ENCODE measurements at regions not wholly inside any gene's neighbourhood (a gene's known extent, or its start where the extent isn't known, plus 50 kb on each side); places are given as distances from the start of the nearest gene placed in this dataset.

GRCh38 chr20:40414843-40415615 lies 274.0 kb downstream of the MAFB start:
- no peak for DNase-seq (ENCODE audit: low read depth in 4 of 4, low spot score in 1 of 4)

- DNase-seq (ENCODE audit: low read depth in 4 of 4, low spot score in 1 of 4) = no peak
Observed at GRCh38 chr20:40410028-40410427, 279.0 kb downstream of the MAFB start.

- no peak for DNase-seq (ENCODE audit: low read depth in 4 of 4, low spot score in 1 of 4)
Observed at GRCh38 chr20:40397467-40397866, 291.6 kb downstream of the MAFB start.

GRCh38 chr20:40393197-40394079 lies 295.6 kb downstream of the MAFB start:
- no peak for DNase-seq (ENCODE audit: low read depth in 4 of 4, low spot score in 1 of 4)

GRCh38 chr20:40390654-40391053 lies 298.4 kb downstream of the MAFB start:
- no peak for DNase-seq (ENCODE audit: low read depth in 4 of 4, low spot score in 1 of 4)

GRCh38 chr20:40370800-40371199 lies 318.2 kb downstream of the MAFB start:
- no peak for DNase-seq (ENCODE audit: low read depth in 4 of 4, low spot score in 1 of 4)

DNA sequence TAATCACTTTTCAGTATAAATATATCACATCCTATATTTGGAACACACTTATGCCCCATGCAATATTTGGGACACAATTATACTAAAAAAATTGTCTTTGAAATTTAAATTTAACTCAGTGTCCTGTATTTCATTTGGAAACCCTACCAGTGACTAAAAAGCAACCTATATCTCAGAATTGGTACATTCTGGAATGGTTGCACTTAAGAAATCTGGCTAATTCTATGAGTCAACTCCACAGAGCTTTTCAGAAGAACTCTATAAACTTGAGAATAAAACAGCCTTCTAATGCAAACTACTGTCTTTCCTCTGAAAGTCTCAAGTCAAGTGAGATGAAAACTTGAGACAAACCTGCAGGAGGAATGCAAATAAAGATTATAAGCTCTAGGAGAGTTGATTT lies 320.2 kb downstream of the MAFB start:
- DNase-seq (ENCODE audit: low read depth in 4 of 4, low spot score in 1 of 4) = no peak

- DNase-seq (ENCODE audit: low read depth in 4 of 4, low spot score in 1 of 4) = no peak
Observed at GRCh38 chr20:40361916-40362315, 327.1 kb downstream of the MAFB start.

DNA sequence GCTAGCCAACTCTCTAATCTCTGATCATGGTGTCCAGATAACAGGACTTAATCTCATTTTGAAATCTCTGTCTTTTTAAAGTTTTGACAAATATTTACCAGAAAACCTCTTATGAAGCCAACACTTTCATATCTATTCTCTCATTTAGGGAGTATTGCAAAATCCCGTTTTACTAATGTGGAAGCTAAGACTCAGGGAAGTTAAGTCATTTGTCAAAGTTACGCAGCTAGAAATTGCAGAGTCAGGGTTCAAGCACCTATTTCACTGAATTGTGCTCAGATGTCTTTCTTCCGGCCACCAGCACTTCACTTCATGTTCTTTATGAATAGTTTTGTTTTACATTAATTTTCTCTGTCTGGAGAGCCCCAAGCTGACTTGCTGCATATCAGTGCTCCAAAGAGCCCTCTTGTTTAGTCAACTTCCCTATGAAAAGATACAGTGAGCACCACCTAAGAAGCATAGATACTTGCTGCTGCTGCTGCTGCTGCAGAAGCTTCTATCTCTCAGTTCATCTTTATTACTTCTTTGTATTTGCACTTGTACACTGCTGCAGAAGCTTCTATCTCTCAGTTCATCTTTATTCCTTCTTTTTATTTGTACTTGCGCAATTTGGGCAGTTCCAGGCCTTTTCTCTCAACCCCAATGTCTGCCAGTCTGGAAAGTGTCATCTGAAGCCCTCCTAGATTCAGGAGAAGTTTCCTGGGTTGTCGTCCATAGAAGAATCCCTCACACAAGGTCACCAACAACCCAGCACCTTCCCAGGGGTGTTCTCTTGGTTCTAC lies 329.7 kb downstream of the MAFB start:
- DNase-seq (ENCODE audit: low read depth in 4 of 4, low spot score in 1 of 4) = no peak

DNA sequence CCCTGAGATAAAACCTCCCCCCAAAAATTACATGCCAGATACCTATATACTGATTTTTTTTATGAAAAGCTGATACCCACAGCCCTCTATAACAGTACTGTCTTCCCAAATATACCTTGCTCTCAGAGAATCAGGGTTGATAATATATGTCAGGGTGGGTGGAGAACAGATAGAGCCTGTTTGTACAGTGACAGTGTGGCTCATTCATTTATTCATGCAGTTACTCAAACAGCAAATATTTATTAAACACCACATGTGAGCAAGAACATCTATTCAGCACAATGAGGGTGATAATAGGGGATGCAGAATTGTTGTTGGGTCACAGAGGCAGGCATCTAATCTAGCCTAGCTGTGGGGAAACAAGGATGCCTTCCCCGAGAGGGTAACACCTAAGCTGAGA lies 334.2 kb downstream of the MAFB start:
- no peak for DNase-seq (ENCODE audit: low read depth in 4 of 4, low spot score in 1 of 4)

DNA sequence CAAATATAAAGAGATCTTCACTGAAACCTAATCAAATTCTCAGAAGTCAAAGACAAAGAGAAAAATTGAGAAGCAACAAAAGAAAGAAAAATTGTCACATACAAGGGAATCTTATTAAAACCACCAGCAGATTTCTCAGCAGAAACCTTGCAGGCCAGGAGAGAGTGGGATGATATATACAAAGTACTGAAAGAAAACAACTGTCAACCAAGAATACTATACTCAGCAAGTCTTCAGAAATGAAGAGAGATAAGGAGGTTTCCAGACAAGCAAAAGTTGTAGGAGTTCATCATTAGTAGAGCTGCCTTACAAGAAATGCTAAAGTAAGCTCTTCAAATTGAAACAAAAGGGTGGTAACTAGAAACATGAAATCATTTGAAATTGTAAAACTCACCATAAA lies 345.6 kb downstream of the MAFB start:
- DNase-seq (ENCODE audit: low read depth in 4 of 4, low spot score in 1 of 4) = no peak

DNA sequence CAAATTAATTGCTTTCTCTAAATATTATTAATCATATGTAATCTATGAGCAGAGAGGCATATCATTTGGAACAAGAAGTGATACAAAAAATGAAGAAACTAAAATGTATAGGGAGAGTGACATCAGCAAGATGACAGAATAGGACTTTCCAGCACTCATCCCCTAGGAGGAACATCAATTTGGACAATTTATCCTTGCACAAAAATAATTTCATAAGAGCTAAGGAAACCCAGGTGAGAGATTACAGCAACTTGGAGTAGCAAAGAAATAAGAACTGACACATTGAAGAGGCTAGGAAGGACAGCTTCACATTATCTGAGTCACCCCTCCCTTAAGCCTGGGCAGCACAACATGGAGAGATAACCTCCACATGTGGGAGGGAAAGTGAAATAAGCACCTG lies 347.5 kb downstream of the MAFB start:
- DNase-seq (ENCODE audit: low read depth in 4 of 4, low spot score in 1 of 4) = no peak

DNA sequence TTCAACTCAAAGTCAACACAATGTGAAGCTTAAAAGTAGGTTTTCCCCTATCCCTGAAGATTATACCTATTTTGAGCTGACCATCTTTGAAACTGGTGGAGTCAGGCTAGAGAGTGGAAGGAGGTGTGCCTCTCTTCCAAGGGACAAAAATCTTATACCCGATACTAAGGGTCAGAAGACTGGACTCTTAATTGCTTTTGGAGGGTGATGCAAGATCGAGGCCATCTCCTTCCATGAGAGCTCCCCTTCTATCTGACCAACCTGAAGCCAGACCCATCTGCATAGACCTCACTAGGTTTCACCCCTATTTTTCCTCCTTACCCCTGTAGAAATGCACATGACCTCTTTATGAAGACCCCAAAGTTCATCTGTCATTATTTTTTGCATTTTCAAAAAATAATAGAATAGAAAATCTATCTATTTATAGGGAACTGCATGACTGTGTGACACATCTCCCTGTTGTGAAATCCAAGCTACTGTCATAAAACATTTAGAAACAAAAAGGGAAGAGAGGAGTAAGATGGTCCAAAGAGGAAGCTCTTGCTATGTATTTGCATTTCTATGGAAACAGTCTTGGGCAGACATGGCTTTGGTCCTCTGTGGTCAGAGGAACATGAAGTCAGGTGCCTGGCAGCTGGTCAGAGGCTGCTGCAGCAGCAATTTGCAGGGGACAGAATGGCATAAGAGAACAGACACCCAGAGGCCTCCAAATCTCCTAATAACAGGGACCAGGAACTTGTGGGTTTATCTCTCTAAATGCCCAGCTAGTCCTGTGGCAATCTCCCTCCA lies 349.2 kb downstream of the MAFB start:
- DNase-seq (ENCODE audit: low read depth in 4 of 4, low spot score in 1 of 4) = no peak

- DNase-seq (ENCODE audit: low read depth in 4 of 4, low spot score in 1 of 4) = no peak
Observed at GRCh38 chr20:40336533-40336932, 352.5 kb downstream of the MAFB start.

DNA sequence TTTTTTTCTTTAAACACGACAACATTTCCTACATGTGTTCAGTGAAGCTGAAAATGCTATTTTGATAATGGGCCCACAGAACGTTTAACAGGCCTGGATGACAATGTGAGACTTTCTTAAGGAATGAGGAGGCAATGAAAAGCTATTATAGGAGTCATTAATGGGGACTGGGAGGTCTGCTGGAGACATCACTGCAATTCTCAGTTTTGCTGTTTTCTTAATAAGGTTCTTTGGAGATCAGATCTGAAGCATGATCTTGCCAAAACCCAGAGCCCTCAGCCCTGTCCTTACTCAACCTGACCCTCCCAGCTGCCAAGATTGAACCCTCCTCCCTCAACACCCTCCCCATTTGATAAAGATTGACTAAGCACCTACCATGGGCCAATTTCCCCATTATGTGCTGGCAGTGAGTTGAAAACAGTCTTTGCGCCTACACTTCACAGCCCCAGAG lies 353.1 kb downstream of the MAFB start:
- DNase-seq (ENCODE audit: low read depth in 4 of 4, low spot score in 1 of 4) = no peak

DNA sequence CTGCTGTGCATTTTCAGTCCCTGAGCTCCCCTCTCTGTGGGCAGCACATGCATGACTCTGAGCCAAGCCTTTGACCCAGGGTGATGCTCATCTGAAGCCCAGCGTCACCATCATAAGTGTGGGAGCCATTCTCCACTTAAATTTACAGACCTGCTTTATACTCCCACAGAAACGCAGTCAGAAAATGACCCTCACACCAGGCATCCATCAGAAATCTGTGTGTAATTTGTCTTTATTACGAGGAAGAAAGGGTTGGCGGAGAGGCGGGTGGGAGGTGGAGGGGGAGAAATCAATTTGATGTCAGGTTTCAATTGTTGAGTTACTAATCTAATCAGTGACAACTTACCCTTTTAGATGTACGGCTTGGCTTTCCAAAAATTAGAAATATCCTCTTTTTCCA lies 353.6 kb downstream of the MAFB start:
- no peak for DNase-seq (ENCODE audit: low read depth in 4 of 4, low spot score in 1 of 4)

DNA sequence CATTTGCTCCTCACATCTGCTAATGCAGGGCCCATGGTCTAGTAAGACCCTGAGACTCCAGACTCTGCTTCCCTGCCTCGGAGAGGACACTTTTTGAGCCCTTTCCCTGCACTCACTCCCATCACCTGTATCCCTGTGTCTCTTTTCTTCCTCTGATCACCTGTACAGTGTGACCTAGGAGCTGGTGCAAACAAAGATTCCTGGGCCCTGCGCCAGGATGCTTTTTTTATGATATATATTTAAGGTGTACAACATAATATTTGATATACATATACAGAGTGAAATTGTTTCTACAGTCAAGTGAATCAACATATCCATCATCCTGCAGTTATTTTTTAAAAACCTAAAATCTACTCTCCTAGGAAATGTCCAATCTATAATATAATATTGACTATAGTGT lies 355.4 kb downstream of the MAFB start:
- DNase-seq (ENCODE audit: low read depth in 4 of 4, low spot score in 1 of 4) = no peak

- no peak for DNase-seq (ENCODE audit: low read depth in 4 of 4, low spot score in 1 of 4)
Observed at GRCh38 chr20:40331807-40332560, 357.1 kb downstream of the MAFB start.

DNA sequence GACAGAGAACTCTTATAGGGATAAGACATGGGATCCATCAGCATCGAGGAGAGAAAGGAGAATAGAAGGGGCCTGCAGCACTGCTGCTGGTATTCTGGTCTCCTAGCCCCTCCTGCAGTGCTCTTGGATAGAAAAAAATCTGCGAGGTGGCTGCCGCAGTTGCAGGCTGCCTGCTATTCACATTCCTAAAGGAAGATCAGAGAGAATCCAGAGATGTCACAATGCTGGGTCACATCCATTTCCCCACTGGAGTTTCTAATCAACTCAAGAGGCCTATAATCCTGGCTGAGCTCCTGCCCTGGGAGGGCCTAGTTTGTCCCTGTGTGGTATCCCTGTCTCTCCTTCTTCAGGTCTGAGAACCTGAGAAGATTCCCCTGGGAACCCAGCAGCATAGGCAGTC lies 357.8 kb downstream of the MAFB start:
- DNase-seq (ENCODE audit: low read depth in 4 of 4, low spot score in 1 of 4) = no peak

DNA sequence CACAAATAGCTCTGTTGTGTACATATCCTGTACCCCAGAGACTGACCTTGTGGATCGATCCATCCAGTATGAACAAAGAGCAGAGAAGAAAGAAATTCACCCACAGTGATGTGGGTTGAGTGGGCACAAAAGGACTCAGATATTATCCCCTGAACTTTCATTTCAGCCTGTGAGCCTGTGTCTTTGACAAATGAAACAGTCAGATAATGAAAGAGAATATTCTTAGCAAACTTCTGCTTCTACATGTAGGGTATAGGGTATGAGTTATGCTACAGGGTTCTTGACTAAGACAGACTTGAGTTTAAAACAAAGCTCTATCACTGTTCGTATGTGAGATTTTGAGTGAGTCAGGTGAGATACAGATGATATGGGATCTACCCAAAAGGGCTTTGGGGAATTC lies 359.7 kb downstream of the MAFB start:
- DNase-seq (ENCODE audit: low read depth in 4 of 4, low spot score in 1 of 4) = no peak
